Left renal cortex interstitium (tissue), 4 donors: ENCODE measurements at regions not wholly inside any gene's neighbourhood (a gene's known extent, or its start where the extent isn't known, plus 50 kb on each side); places are given as distances from the start of the nearest gene placed in this dataset.
"Not testable (repeated sequence)": the region's sequence is repeated elsewhere in the genome, so short reads cannot be mapped to it uniquely, and the experiment has no call there.

Experiments used
- DNase-seq, 4 donors: peaks; one replicate each; pipeline ENCODE4 v3.0.0-alpha.2; 2013; ENCODE audit warnings: low read depth in 4 of 4, low spot score in 2 of 4, missing footprints in 1 of 4

DNA sequence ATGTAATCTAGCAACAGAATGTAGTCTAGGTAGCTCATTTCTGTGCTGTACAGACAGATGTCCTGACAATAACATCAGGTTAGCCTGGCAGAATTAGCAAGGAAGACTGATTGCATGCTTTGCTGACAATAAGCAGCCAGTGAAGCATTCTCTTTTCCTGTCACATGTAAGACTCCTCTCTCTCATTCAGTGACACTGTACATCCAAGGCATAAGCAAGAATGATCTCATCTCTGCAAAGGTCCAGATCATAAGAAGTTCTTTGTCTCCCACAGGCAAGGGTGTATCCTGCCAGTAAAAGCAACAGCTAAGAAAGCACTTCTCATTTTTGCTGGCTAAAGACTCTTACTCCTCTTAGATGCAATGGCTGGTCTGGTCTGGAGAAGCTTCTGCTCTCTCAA lies 861.8 kb downstream of the TAF11L14 start:
- DNase-seq: no peak

DNA sequence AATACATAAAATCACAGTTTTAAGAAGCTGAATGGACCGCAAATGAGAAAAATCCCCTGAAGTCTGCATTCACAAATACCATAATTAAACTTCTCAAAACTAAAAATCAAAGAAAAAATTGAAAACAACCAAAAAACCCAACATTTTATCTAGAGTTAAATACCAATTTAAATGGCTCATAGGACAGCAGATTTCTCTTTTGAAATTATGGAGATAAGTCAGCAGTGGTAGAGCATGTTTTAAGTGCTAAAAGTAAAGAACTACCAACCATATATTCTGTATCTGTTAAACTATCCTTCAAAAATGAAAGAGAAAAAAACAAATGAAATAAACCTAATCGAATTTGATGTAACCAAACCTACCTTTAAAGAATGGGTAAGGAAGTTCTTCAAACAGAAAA lies 862.8 kb downstream of the TAF11L14 start:
- DNase-seq: no peak

DNA sequence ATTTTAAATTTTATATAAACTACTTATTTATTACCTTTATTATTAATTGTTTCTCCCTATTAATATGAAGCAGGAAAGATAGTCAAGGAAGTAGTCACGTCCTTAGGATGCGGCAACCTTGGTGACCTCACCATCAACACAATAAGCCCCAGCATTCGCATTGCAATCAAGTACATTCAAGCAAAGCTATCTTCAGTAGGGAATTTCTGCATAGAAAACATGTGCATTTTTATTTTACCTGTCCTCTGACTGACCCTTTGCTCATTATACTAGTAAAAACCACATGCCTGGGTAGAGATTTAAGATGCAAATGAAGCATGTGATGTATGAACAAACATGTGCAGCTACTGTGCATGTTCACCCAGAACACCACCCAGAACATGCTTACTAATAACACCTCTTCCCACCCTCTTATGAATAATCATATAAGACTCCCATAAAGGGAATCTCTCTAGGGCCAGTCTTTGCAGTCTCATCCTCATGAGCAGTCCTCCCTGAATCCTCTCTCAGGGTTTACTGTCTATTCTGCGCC lies 869.6 kb downstream of the TAF11L14 start:
- no peak for DNase-seq

DNA sequence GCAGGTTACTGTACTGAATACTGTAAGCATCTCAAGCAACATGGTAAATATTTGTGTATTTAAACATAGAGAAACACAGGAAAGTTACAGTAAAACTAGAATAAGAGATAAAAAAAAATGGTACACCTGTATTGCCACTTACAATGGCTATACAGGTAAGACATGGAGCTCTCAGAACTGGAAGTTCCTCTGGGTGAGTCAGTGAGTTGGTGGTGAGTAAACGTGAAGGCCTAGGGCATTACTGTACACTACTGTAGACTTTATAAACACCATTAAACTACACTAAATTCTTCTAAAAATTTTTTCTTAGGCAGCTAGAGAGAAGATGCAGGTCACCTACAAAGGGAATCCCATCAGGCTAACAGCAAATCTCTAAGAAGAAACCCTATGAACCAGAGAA lies 872.9 kb downstream of the TAF11L14 start:
- DNase-seq: no peak

DNA sequence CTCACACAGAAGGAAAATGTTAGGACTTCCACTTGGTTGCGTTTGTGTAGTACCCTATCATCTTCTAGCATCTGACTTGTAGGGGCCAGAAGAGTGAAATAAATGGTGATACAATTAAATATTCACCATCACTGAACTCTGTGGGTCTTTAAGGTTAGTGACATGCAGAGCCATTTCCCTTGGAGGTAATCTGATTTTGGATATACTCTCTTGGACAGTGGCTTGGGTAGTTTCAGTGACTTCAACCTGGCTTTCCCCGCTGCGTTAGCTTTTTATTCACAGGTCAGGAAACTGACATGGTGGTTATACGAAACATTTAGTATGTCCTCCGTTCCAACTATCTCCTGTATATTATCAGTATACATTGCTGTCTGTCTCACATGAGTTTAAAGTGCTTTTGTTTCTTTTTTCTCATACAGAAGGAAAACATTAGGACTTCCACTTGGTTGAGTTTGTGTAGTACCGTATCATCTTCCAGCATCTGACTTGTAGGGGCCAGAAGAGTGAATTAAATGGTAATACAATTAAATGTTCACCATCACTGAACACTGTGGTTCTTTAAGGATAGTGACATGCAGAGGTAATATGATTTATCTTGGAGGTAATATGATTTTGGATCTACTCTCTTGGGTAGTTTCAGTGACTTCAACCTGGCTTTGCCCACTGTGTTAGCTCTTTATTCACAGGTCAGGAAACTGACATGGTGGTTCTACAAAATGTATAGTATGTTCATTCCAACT lies 883.6 kb downstream of the TAF11L14 start:
- no peak for DNase-seq

DNA sequence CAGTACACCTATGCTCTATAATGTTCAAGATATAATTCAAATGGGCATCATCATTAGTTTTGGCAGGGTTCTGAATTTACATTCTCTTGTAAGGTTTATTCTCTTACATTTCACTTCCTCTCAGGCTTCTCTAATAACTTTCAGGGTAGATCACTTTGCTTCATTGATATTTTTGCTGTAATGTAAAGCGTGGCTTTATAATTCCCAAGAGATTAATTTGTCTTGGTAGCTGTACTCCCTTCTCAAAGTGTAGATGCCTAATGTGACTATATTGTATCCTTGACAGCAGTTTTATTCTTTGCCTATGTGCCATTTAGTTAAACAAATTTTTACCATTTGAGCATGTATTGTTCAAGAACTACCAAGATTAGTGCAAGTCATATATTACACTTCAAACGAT lies 889.1 kb downstream of the TAF11L14 start:
- no peak for DNase-seq

DNA sequence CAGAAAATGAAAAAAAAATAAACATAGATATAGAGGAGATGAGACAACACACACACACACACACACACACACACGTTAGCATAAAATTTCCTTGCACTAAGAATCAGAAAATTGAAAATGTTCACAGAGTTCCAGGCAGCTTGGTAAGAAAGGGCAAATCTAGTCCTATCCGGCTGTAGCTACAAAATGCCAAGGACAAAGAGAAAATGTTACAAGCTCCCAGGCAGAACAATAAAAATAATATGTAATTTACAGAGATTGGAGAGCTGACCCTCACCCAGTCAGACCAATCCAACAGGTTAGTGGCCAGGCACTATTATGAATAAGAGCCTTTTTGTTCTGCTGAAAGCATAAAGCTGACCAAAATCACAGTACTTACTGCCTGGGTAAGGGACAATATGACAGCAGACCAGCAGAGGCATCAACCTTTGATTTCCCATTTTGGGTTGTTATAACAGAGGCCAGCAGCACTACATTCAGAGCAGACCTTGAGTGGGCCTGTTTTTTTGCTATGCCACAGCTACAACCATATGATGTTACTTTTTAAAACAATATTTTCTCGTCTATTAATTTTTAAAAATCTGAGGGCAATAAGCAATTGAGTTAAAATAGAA lies 892.6 kb downstream of the TAF11L14 start:
- no peak for DNase-seq

DNA sequence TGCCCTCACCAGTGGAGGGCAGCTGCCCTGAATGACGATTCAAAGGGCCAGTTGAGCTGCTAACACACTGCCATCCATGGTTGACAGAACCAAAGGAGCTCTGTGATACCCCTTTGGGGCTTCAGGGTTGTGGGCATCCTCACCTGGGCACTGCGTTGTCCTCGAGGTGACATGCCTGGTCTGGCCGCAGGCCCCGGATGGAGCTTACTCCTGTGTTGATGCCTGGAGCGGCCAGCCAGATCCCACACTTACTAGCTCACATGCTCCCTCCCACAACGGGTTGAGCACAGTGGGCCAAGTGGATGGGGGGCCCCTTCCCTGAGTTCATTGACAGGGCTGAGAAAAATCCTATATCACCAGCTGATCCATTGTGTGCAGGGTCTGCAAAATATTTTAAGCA lies 898.9 kb downstream of the TAF11L14 start:
- DNase-seq: no peak

DNA sequence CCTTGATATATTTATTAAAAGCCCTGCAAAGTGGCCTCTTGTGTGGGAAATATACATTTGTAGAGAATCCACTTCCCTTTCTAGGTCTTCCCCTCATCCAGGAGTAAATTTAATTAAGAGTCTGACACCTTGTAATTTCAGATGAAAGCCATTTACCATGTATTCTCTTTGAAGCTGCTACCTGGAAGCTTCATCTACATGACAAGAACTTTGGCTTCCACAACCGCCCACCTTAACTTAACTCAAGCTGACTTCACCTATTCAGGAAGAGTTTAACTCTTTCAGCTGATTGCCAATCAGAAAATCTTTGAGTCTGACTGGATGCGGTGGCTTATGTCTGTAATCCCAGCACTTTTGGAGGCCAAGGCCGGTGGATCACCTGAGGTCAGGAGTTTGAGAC lies 899.9 kb downstream of the TAF11L14 start:
- DNase-seq: no peak

DNA sequence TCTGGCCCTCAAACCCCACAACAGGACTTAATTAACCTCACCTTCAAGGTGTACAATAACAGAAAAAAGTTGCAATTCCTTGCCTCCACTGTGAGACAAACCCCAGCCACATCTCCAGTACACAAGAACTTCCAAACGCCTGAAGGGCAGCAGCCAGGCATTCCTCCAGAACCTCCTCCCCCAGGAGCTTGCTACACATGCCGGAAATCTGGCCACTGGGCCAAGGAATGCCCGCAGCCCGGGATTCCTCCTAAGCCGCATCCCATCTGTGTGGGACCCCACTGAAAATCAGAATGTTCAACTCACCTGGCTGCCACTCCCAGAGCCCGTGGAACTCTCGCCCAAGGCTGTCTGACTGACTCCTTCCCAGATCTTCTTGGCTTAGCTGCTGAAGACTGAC lies 901.5 kb downstream of the TAF11L14 start:
- not testable (repeated sequence) for DNase-seq

DNA sequence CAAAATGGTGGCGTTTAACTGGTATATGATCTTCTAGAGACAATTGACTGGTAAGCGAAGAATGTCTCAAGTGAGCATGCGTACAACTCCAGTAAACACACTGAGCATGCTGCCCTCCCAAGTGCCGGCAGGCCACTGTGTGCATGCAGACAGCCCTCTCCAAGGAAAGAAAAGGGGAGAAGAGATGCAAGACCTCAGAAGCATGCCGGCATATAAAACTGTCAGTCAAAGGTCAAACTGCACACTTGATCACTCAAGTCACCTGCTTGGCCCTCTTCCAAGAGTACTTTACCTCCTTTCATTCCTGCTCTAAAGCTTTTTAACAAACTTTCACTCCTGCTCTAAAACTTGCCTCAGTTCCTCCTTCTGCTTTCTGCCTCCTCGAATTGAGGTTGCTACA lies 910.2 kb downstream of the TAF11L14 start:
- peak in 1 of 4 donors; percentile 8 for DNase-seq

DNA sequence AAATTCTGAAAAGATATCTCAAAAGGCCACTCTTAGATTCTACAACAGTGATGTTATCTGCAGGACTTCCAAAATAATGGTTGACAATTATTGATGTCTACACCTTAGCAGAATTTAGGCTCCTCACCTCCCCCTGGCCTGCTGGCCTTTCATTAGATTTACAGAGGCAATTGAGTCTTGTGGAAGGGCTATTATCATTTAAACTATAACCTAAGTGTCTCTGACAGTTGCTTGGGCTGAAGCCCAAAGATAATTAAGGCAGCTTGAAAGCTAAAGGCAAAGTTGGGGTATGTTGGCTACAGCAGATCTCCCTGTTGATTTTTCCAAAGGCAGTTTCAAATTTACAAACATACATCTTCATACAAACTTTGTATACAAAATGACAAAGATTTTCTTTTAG lies 912.3 kb downstream of the TAF11L14 start:
- DNase-seq: no peak

DNA sequence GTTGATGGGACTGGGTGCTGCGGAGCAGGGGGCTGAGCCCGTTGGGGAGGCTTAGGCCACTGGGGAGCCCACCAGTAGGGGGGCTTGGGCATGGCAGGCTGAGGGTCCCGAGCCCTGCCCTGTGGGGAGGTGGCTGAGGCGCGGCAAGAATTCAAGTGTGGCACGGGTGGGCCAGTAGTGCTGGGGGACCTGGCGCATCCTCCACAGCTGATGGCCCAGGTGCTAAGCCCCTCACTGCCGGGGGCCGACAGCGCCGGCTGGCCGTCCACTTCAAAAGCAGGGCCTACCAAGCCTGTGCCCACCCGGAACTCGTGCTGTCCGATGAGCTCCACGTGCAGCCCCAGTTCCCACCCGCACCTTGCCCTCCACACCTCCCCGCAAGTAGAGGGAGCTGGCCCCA lies 917.5 kb downstream of the TAF11L14 start:
- no peak for DNase-seq

DNA sequence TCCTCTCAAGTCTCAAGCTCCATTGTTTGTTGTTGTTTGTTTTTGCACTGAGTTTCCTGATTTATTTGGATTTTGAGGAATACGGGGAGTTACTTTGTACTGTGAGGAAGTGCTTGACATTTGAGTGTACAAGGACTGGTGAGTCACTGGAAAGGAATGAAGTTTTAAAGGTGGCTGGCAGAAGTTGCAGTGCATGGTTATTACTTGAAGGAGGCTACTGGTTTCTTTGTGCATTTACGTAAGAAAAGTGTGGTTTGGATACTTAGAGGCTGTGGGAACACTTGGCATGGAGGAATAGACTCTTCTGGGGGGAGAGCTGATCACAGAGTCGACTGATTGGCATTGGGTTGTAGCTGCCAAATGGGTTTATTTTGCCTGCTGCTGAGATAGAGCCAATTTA lies 919.0 kb downstream of the TAF11L14 start:
- DNase-seq: no peak

DNA sequence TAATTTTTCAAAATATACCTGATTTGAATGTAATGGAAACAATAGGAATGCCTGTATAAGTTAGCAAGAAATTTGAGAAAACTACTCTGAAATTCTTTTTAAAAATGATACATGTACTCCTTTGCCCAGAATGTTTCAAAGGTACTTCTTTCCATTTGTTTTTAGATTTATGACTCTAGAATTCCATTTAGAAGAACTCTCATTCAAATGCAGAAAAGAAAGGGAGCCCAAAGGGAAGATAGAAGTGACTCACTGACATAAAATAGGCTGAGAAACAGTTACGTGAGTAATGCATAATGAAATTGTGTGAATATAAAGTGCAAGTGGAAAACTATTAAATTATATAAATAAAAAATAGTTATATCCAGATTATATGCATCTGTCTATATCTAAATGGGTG lies 926.3 kb downstream of the TAF11L14 start:
- no peak for DNase-seq

DNA sequence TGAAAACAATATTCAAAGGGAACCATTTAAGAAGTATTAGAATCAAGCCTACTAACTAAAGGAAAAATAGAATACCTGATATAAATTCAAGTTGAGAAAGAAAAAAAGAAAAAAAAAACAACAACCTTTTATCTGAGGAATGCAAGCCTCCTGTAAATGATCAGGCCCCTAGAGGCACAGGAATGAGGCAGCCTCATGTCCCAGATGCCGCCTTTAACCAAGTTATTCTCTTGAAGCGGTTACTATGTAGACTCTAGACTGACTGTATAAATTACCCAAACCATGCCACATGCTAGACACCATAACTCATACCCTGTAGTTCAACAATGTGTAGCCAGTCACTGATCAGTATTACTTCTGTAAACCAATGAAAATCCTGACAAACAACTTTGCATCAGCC lies 929.6 kb downstream of the TAF11L14 start:
- no peak for DNase-seq

DNA sequence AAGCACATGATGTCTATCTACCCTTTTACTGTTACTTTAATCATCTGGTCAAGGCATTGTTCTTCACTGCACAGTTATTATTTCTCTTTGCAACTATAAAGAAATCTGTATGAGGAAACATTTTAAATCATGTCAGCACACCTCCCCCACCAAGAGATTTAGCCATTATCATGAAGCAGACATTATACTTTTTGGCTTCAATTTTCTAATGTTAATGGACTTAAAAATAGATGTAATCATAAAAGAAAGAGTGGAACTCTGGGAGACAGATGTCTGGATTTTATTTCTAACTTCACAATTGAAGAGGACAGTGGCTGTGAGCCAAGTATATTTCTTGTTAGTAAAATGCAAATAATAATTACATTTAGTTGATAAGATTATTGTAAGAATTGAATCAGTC lies 932.4 kb downstream of the TAF11L14 start:
- no peak for DNase-seq

DNA sequence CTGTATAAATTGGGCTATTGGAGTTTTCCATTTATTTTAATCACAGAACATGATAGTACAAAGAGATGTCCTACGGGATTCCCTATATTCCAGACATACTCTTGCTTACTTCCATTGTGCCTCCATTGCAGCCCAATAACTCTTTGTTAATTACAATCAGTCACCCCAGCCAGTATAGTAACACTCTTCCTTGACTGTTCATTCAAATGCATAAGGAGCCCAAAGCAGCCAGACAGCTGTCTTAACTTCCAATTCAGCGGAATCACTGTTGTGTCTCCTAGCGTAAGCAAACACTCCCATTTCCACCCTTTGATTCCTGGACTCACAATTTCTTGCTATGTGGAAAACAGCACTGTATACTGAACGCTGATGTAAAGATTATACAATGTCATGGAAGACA lies 942.3 kb downstream of the TAF11L14 start:
- DNase-seq: no peak

DNA sequence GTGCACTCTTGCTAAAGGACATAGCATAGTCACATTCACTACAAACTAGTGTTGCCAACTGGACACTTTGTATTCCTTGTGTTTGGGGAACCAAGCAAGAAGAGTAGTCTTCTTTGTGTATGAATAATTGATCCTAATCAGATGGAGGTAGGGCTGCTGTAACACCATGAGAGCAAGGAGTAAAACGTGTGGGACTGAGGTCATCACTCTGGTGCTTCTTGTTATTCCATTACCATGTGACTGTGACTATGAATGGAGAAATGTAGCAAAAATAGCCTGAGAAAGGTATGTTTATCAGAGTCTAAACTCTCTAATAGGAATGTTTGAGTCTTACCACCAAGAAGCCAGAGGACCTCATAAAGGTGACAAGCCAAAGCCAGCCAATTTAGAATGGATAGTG lies 966.9 kb downstream of the TAF11L14 start:
- no peak for DNase-seq

DNA sequence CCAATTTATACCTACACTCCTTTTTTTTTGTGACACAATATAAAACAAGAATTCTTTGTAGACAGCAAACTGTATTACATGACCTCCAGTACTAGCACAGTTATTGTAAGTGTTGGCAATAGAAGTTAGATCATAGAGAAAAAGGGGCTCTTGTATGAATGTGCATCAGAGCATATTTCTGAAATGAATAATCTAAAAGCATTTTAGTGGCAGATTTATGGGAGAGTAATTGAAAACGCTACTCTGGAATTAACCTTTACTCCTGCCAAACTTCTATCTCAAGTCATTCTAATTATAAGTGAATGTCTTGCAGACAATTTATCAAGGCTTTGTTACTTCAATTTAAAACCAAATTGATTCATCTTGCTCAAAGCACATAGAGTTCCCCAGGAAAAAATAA lies 968.1 kb downstream of the TAF11L14 start:
- no peak for DNase-seq

DNA sequence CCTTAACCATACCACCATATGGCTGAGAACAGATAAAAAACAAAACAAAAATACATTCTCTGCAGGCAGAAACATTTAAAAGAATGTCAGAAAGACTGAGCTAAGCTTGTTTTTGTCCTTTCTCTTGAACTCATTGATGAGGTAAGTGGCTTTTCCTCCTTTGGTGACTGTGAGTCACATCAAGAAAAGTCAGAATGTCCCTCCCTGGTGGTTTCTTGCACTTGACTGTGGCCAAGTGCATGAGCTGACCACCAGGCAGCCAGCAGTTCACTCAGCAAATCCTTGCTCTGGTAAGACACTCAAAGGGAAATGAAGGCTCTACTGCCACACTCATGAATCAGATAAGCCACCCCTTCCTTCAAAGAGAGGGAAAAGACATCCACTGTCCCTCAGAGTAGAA lies 970.9 kb downstream of the TAF11L14 start:
- DNase-seq: no peak

DNA sequence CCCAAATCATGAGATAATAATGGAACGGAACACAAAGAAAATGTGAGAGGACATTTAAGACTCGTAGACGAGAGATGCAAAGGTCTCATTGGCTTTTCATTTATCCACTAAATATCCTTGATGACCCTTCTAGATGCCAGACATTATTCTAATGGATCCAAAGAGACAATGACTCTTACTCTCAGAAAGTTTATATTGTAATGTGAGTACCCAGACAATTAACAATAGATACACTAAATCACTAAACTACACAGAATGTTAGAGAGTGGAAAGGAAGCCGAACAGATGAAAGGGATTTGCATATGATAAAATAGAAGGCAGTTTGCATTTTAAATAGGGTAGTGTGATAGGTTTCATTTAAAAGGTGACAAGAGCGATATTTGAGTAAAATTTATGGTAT lies 973.3 kb downstream of the TAF11L14 start:
- no peak for DNase-seq
